ENCODE measurements at regions not wholly inside any gene's neighbourhood (a gene's known extent, or its start where the extent isn't known, plus 50 kb on each side); places are given as distances from the start of the nearest gene placed in this dataset.

GRCh38 chr10:88080213-88080612, 216.8 kb downstream of the PTEN start:
- no peak for DNase-seq
- no peak overlapping the region for H3K27ac ChIP-seq (ENCODE audit: low read length)
- no peak for TF ChIP-seq CTCF (IDR thresholded peaks at IDR 0.05)
- Mint-ChIP-seq H3K27ac (no peak overlapping the region), H3K4me1 (peaks cover 48 to 59% of the 10 kb centered on the region in 2 donors), H3K9me3 (no peaks in the 10 kb centered on the region), H3K36me3 (no peaks in the 10 kb centered on the region), H3K27me3 (ENCODE audit: low read depth in 2 of 2) (peaks cover 21 to 54% of the 10 kb centered on the region in 2 donors), H3K4me3 (no peak overlapping the region)
- intact Hi-C loops (cut with micrococcal nuclease) = no loop called here
- H3K36me3 ChIP-seq (ENCODE audit: control insufficient read depth, insufficient read depth, low read length) = no peaks in the 10 kb centered on the region
- 0% methylated on average over 2 of the region's 3 CpGs for WGBS (ENCODE audit: insufficient coverage)
- peaks cover 25% of the 10 kb centered on the region for H3K4me1 ChIP-seq (ENCODE audit: control insufficient read depth, insufficient read depth, low read length)
- H3K4me3 ChIP-seq (ENCODE audit: low read length) = no peak overlapping the region
- H3K27me3 ChIP-seq (ENCODE audit: control insufficient read depth, insufficient read depth, low read length) = no peaks in the 10 kb centered on the region
- no peak for ATAC-seq
- H3K9me3 ChIP-seq (ENCODE audit: control insufficient read depth, insufficient read depth, low read length) = no peaks in the 10 kb centered on the region

GRCh38 chr10:88081457-88082054, 218.1 kb downstream of the PTEN start:
- H3K4me1 ChIP-seq (ENCODE audit: control insufficient read depth, insufficient read depth, low read length) = peaks cover 16% of the 10 kb centered on the region
- ATAC-seq (no peak), DNase-seq (no peak)
- 96% methylated on average over 3 of the region's 3 CpGs for WGBS (ENCODE audit: insufficient coverage)
- H3K9me3 ChIP-seq (ENCODE audit: control insufficient read depth, insufficient read depth, low read length) = no peaks in the 10 kb centered on the region
- intact Hi-C loops (cut with micrococcal nuclease) = no loop called here
- H3K36me3 ChIP-seq (ENCODE audit: control insufficient read depth, insufficient read depth, low read length) = no peaks in the 10 kb centered on the region
- Mint-ChIP-seq H3K9me3 (no peaks in the 10 kb centered on the region), H3K4me1 (peaks cover 41 to 49% of the 10 kb centered on the region in 2 donors), H3K36me3 (no peaks in the 10 kb centered on the region), H3K27ac (peak overlapping the region; percentile 4 to 6), H3K4me3 (no peak overlapping the region), H3K27me3 (ENCODE audit: low read depth in 2 of 2) (peaks cover 21 to 45% of the 10 kb centered on the region in 2 donors)
- no peak overlapping the region for H3K27ac ChIP-seq (ENCODE audit: low read length)
- no peak for TF ChIP-seq CTCF (IDR thresholded peaks at IDR 0.05)
- H3K4me3 ChIP-seq (ENCODE audit: low read length) = no peak overlapping the region
- H3K27me3 ChIP-seq (ENCODE audit: control insufficient read depth, insufficient read depth, low read length) = no peaks in the 10 kb centered on the region

DNA sequence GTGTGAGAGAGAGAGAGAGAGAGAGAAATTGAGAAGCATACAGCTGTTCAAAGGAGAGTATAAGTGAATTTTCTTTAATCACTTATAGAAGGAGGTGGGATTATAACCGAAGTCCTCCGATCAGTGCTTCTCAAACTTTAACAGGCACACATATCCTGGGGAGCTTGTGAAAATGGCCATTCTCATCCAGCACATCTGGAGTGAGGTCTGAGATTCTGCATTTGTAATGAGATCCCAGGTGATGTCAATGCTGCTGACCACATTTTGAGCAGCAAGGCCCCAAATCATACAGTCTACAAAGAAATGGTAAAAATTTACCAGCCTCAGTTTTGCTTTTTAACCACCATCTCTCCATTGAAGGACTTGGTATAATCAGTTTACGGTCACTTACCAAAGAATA, 219.0 kb downstream of the PTEN start:
- DNase-seq = no peak
- Mint-ChIP-seq H3K4me3 (peak overlapping the region; percentile 35), H3K9me3 (no peaks in the 10 kb centered on the region), H3K27ac (peak overlapping the region; percentile 4 to 51), H3K27me3 (ENCODE audit: low read depth in 2 of 2) (peaks cover 28 to 37% of the 10 kb centered on the region in 2 donors), H3K36me3 (no peaks in the 10 kb centered on the region), H3K4me1 (peaks cover 40 to 41% of the 10 kb centered on the region in 2 donors)
- Histone ChIP-seq H3K36me3 (ENCODE audit: control insufficient read depth, insufficient read depth, low read length) (no peaks in the 10 kb centered on the region), H3K4me1 (ENCODE audit: control insufficient read depth, insufficient read depth, low read length) (peaks cover 13% of the 10 kb centered on the region), H3K27ac (ENCODE audit: low read length) (no peak overlapping the region), H3K4me3 (ENCODE audit: low read length) (no peak overlapping the region), H3K27me3 (ENCODE audit: control insufficient read depth, insufficient read depth, low read length) (no peaks in the 10 kb centered on the region), H3K9me3 (ENCODE audit: control insufficient read depth, insufficient read depth, low read length) (no peaks in the 10 kb centered on the region)
- intact Hi-C loops (cut with micrococcal nuclease) = no loop called here
- TF ChIP-seq CTCF (IDR thresholded peaks at IDR 0.05) = no peak
- no peak for ATAC-seq
- WGBS (ENCODE audit: insufficient coverage) = 94% methylated on average over 2 of the region's 3 CpGs

Data from natural killer cell (primary cell).